ENCODE measurements at regions not wholly inside any gene's neighbourhood (a gene's known extent, or its start where the extent isn't known, plus 50 kb on each side); places are given as distances from the start of the nearest gene placed in this dataset.

DNA sequence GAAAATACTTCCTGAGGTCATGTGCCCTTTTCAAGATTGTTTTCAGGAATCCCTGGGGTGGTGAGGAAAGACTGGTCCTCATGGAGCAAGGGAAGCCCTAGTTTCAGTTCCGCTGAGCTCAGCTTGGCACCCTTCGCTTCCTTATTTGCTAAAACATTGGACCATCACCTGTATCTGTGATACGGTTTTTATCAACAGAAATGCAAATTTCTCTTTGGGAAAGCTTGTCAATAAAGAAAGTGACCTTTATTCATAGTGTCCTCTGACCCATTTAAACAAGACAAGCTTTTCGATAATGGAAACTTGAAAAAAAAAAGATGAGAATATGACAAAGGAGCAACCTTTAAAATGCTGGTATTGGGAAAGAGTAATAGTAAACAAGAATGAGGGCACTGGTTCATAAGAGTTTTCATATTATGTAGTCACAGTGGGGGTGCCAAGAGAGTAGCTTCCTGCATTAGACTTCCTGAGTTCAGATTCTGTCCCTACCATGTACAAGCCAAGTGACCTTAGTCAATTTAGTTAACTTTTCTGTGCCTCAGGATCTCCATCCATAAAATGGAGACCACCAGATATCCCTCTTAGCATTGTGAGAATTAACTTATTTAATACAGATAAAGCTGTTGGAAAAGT, 57.0 kb upstream of the RAI2 start:
- no peak for DNase-seq

GRCh38 chrX:17913801-17914200, 52.7 kb upstream of the RAI2 start:
- no peak for DNase-seq
